IMR-90 (cell line): ENCODE measurements at regions not wholly inside any gene's neighbourhood (a gene's known extent, or its start where the extent isn't known, plus 50 kb on each side); places are given as distances from the start of the nearest gene placed in this dataset.

Experiments
- ATAC-seq: fragments of 200-7000 bp; cut with Tn5 transposase; 2 replicates; pipeline ENCODE4 v1.9.1; 2020; ENCODE audit warnings: low read depth, mild to moderate bottlenecking, moderate library complexity
- BruUV-seq: library from RNA; stranded (reverse); fragments of 400-500 nt; replicated peaks from 2 replicates; lab custom pipeline; 2021; lab: Mats Ljungman, UMichigan
- CTCF ChIA-PET: fragments of 300-600 bp; formaldehyde crosslinking; extraction: SDS; loops from one replicate; lab custom pipeline; 2021; ENCODE audit warnings: antibody characterized with exemption; lab: Yijun Ruan, JAX
- POLR2A ChIA-PET: fragments of 300-600 bp; sonication (Branson Sonifier 250); formaldehyde crosslinking; loops from one replicate; lab custom pipeline; 2022; ENCODE audit warnings: antibody characterized with exemption; ENCODE audit not compliant: unreplicated experiment; lab: Charles Lee
- DNase-seq: peaks from one replicate; pipeline ENCODE4 v3.0.0; 2013
- H2AFZ ChIP-seq: replicated peaks from 2 replicates; pipeline ENCODE3; 2013; ENCODE audit warnings: low read length, mild to moderate bottlenecking; ENCODE audit not compliant: poor library complexity
- H2AK5ac ChIP-seq: 2 replicates; pipeline ENCODE4 v1.6.1; 2013; ENCODE audit warnings: low read depth, low read length, inconsistent platforms
- H2AK9ac ChIP-seq: replicated peaks from 2 replicates; pipeline ENCODE3; 2013; ENCODE audit warnings: mild to moderate bottlenecking, low read depth, low read length, moderate library complexity; ENCODE audit not compliant: poor library complexity
- H2BK120ac ChIP-seq: 2 replicates; pipeline ENCODE4 v1.6.1; 2013; ENCODE audit warnings: low read depth, low read length, inconsistent platforms
- H2BK15ac ChIP-seq: 3 replicates; pipeline ENCODE4 v1.6.1; 2013; ENCODE audit warnings: low read depth, low read length, inconsistent platforms
- H2BK20ac ChIP-seq: 2 replicates; pipeline ENCODE4 v1.6.1; 2013; ENCODE audit warnings: low read depth, mild to moderate bottlenecking, inconsistent platforms, low read length, moderate library complexity
- H2BK5ac ChIP-seq: 2 replicates; pipeline ENCODE4 v1.6.1; 2013; ENCODE audit warnings: mild to moderate bottlenecking, low read depth, low read length, inconsistent platforms; ENCODE audit not compliant: poor library complexity, severe bottlenecking
- H3K14ac ChIP-seq: replicated peaks from 2 replicates; pipeline ENCODE4 v1.6.1; 2013; ENCODE audit warnings: low read depth, low read length, inconsistent platforms
- H3K18ac ChIP-seq: 2 replicates; pipeline ENCODE4 v1.6.1; 2013; ENCODE audit warnings: low read depth, low read length, control low read depth
- H3K23ac ChIP-seq: 2 replicates; pipeline ENCODE4 v1.6.1; 2013; ENCODE audit warnings: low read depth, low read length, inconsistent platforms
- H3K27ac ChIP-seq: 2 replicates; pipeline ENCODE4 v1.5.1; 2013; ENCODE audit warnings: mild to moderate bottlenecking, control low read depth, low read length; ENCODE audit not compliant: insufficient read depth
- H3K27me3 ChIP-seq: 2 replicates; pipeline ENCODE4 v1.6.1; 2013; ENCODE audit warnings: low read length; ENCODE audit not compliant: control insufficient read depth, insufficient read depth
- H3K36me3 ChIP-seq: 2 replicates; pipeline ENCODE4 v1.6.1; 2013; ENCODE audit warnings: low read length, mixed read lengths; ENCODE audit not compliant: control insufficient read depth, insufficient read depth
- H3K4ac ChIP-seq: 2 replicates; pipeline ENCODE4 v1.6.1; 2013; ENCODE audit warnings: low read depth, low read length, inconsistent platforms
- H3K4me1 ChIP-seq: 2 replicates; pipeline ENCODE4 v1.6.1; 2013; ENCODE audit warnings: low read length, mixed read lengths; ENCODE audit not compliant: control insufficient read depth, insufficient read depth
- H3K4me2 ChIP-seq: 2 replicates; pipeline ENCODE4 v1.6.1; 2013; ENCODE audit warnings: low read depth, mild to moderate bottlenecking, control low read depth, low read length, moderate library complexity
- H3K4me3 ChIP-seq: 2 replicates; pipeline ENCODE4 v1.5.1; 2013; ENCODE audit warnings: low read depth, mild to moderate bottlenecking, control low read depth, low read length, moderate library complexity; ENCODE audit not compliant: insufficient read depth
- H3K56ac ChIP-seq: 2 replicates; pipeline ENCODE4 v1.6.1; 2013; ENCODE audit warnings: low read length, inconsistent platforms; ENCODE audit not compliant: insufficient read depth; ENCODE audit errors: extremely low read depth
- H3K79me1 ChIP-seq, 2 experiments: 2 replicates each; pipeline ENCODE4 v1.6.1; 2013; ENCODE audit warnings: low read length in 2 of 2, inconsistent platforms in 1 of 2, low read depth in 1 of 2
- H3K9ac ChIP-seq: 2 replicates; pipeline ENCODE4 v1.6.1; 2013; ENCODE audit warnings: low read depth, low read length, control low read depth
- H3K9me1 ChIP-seq: 2 replicates; pipeline ENCODE4 v1.6.1; 2013; ENCODE audit warnings: low read length, inconsistent platforms; ENCODE audit not compliant: insufficient read depth
- H3K9me3 ChIP-seq: 2 replicates; pipeline ENCODE4 v1.6.1; 2013; ENCODE audit warnings: low read length; ENCODE audit not compliant: control insufficient read depth, insufficient read depth
- H4K20me1 ChIP-seq: 2 replicates; pipeline ENCODE4 v1.6.1; 2013; ENCODE audit warnings: low read length, inconsistent platforms; ENCODE audit not compliant: insufficient read depth
- H4K5ac ChIP-seq: 2 replicates; pipeline ENCODE4 v1.6.1; 2013; ENCODE audit warnings: mild to moderate bottlenecking, low read depth, low read length, control low read depth
- H4K8ac ChIP-seq, 2 experiments: 2 replicates each; pipeline ENCODE4 v1.6.1; 2013; ENCODE audit warnings: low read depth in 2 of 2, low read length in 2 of 2, control low read depth in 1 of 2, inconsistent platforms in 1 of 2
- H4K91ac ChIP-seq: 2 replicates; pipeline ENCODE4 v1.6.1; 2013; ENCODE audit warnings: low read depth, low read length, inconsistent platforms; ENCODE audit not compliant: insufficient read depth
- BHLHE40 ChIP-seq: fragments of 150-350 bp; IDR thresholded peaks from 2 replicates; pipeline ENCODE4 v1.6.1; 2016; ENCODE audit warnings: mild to moderate bottlenecking, low read depth, low read length
- CHD1 ChIP-seq: IDR thresholded peaks from 2 replicates; pipeline ENCODE4 v1.6.1; 2012; ENCODE audit warnings: low read depth, low read length, improper control_type of control experiment
- FOS ChIP-seq: fragments of 150-350 bp; IDR thresholded peaks from 2 replicates; pipeline ENCODE4 v1.6.1; 2016; ENCODE audit warnings: low read depth, low read length
- MAZ ChIP-seq: IDR thresholded peaks from 2 replicates; pipeline ENCODE4 v1.6.1; 2012; ENCODE audit warnings: low read depth, mild to moderate bottlenecking, low read length, improper control_type of control experiment, moderate library complexity, borderline replicate concordance
- MXI1 ChIP-seq: IDR thresholded peaks from 2 replicates; pipeline ENCODE4 v1.6.1; 2012; ENCODE audit warnings: low read depth, mild to moderate bottlenecking, low read length, moderate library complexity, borderline replicate concordance
- NFE2L2 ChIP-seq: fragments of 150-350 bp; IDR thresholded peaks from 2 replicates; pipeline ENCODE4 v1.6.1; 2016; ENCODE audit warnings: low read depth, mild to moderate bottlenecking, low read length
- RAD21 ChIP-seq: IDR thresholded peaks from 2 replicates; pipeline ENCODE4 v1.6.1; 2012; ENCODE audit warnings: low read length, improper control_type of control experiment
- RFX5 ChIP-seq: IDR thresholded peaks from 2 replicates; pipeline ENCODE4 v1.8.0; 2012; ENCODE audit warnings: low read depth, mild to moderate bottlenecking, low read length, moderate library complexity
- WGBS, 2 experiments: methylation state at CpG; one replicate each; pipeline versions ENCODE4 v1.1.5 to v1.1.7; 2013; ENCODE audit warnings: missing lambda C conversion rate in 2 of 2; ENCODE audit not compliant: insufficient read length in 1 of 2; ENCODE audit errors: extremely low coverage in 2 of 2; 5-methylcytosine and 5-hydroxymethylcytosine counted together
- dilution Hi-C: fragments of 300-500 bp; cut with HindIII; formaldehyde crosslinking; loops from one replicate; pipeline ENCODE4 v1.14.3; 2018; ENCODE audit warnings: low sequenced_read_pairs; ENCODE audit not compliant: unreplicated experiment
- in situ Hi-C: fragments of 300-500 bp; cut with MboI; formaldehyde crosslinking; loops from 3 replicates; pipeline ENCODE4 v1.14.3; 2019; ENCODE audit warnings: low sequenced_read_pairs, inconsistent platforms, mixed read lengths
- intact Hi-C: fragments of 100-400 bp; cut with micrococcal nuclease; formaldehyde crosslinking; loops from 2 replicates; pipeline ENCODE4 v1.10.0; 2022
- TF ChIP-seq, protein P1 (sequence below): conservative IDR thresholded peaks from 2 replicates; pipeline ENCODE4 v1.5.1; 2012; ENCODE audit warnings: mild to moderate bottlenecking, low read depth, low read length, improper control_type of control experiment

DNA sequence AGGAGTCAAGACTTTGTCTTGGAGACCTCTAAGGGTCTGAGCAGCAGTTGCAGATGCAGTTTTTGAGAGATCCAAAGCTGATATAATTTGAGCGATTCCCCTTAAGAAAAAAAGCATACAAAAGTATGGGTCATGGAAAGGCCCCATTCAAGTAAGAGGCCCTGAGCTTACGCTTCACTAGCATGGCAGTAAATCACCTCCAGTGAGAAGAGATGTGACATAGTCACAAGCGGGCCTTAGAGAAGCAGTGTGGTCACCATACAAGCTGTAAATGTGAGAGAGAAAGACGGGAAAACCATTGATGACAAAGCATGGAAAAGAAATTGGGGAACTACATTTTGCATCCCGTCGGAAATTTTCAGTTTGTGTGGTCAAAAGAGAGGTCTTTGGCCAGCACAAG, 70.6 kb upstream of the GSC start:
- no peak overlapping the region for H2BK15ac ChIP-seq
- H2BK20ac ChIP-seq: no peak overlapping the region
- no peak overlapping the region for H3K4ac ChIP-seq
- DNase-seq (no peak), ATAC-seq (no peak)
- no peak overlapping the region for H3K23ac ChIP-seq
- no peaks in the 10 kb centered on the region for H4K20me1 ChIP-seq
- H3K27ac ChIP-seq: no peak overlapping the region
- no peak overlapping the region for H3K14ac ChIP-seq
- H3K9ac ChIP-seq: no peak overlapping the region
- H4K5ac ChIP-seq: no peak overlapping the region
- H3K9me3 ChIP-seq: peaks cover 8% of the 10 kb centered on the region; the same call in 1 of the 2 replicates
- no peaks in the 10 kb centered on the region for H3K36me3 ChIP-seq
- in situ Hi-C loops (no loop called here), dilution Hi-C loops (no loop called here), intact Hi-C loops (no loop called here)
- WGBS, 2 experiments: 0% methylated on average over 1 of the region's 6 CpGs; no CpG with 5 or more reads in 1 of the 2 experiments
- H3K27me3 ChIP-seq: no peaks in the 10 kb centered on the region
- CTCF ChIA-PET: interaction anchor here (0.6 kb wide), 1 partner anchor 815 kb away, joined by 3 read pairs; no protein-coding TSS in a partner anchor
- no peak overlapping the region for H2BK120ac ChIP-seq
- H3K56ac ChIP-seq: no peak overlapping the region
- H2AK9ac ChIP-seq: no peak overlapping the region
- no peak overlapping the region for H2BK5ac ChIP-seq
- H3K4me2 ChIP-seq: no peak overlapping the region
- H2AFZ ChIP-seq: no peak overlapping the region
- no peak overlapping the region for H3K4me3 ChIP-seq
- H3K79me1 ChIP-seq: no peaks in the 10 kb centered on the region
- H2AK5ac ChIP-seq: no peak overlapping the region
- POLR2A ChIA-PET: no interaction called here
- BruUV-seq: no TSS peak
- H3K9me1 ChIP-seq: no peaks in the 10 kb centered on the region
- TF ChIP-seq RFX5 (no peak), MXI1 (no peak), NFE2L2 (no peak), RAD21 (no peak), BHLHE40 (no peak), FOS (no peak), CHD1 (no peak), MAZ (no peak)
- TF ChIP-seq, protein P1, sequence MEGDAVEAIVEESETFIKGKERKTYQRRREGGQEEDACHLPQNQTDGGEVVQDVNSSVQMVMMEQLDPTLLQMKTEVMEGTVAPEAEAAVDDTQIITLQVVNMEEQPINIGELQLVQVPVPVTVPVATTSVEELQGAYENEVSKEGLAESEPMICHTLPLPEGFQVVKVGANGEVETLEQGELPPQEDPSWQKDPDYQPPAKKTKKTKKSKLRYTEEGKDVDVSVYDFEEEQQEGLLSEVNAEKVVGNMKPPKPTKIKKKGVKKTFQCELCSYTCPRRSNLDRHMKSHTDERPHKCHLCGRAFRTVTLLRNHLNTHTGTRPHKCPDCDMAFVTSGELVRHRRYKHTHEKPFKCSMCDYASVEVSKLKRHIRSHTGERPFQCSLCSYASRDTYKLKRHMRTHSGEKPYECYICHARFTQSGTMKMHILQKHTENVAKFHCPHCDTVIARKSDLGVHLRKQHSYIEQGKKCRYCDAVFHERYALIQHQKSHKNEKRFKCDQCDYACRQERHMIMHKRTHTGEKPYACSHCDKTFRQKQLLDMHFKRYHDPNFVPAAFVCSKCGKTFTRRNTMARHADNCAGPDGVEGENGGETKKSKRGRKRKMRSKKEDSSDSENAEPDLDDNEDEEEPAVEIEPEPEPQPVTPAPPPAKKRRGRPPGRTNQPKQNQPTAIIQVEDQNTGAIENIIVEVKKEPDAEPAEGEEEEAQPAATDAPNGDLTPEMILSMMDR: no peak
- H4K8ac ChIP-seq: no peak overlapping the region
- H3K18ac ChIP-seq: no peak overlapping the region
- no peak overlapping the region for H4K91ac ChIP-seq
- H3K4me1 ChIP-seq: no peaks in the 10 kb centered on the region
